SU-DHL-6 (cell line): ENCODE measurements at regions not wholly inside any gene's neighbourhood (a gene's known extent, or its start where the extent isn't known, plus 50 kb on each side); places are given as distances from the start of the nearest gene placed in this dataset.

Experiments used
- H2AFZ ChIP-seq: fragments of 200-600 bp; sonication (generic); 2 replicates; pipeline ENCODE4 v1.6.1; 2014; ENCODE audit warnings: low read depth, mild to moderate bottlenecking, moderate library complexity, mixed read lengths, antibody characterized with exemption, low read length; ENCODE audit not compliant: severe bottlenecking
- H3F3A ChIP-seq: fragments of 200-600 bp; shearing (Covaris generic); 2 replicates; pipeline ENCODE4 v1.6.0; 2016; ENCODE audit warnings: antibody characterized with exemption, mild to moderate bottlenecking; ENCODE audit not compliant: insufficient read depth
- H3K27ac ChIP-seq: fragments of 200-600 bp; sonication (generic); 2 replicates; pipeline ENCODE4 v1.5.1; 2016; ENCODE audit warnings: low read depth, mild to moderate bottlenecking, low read length, moderate library complexity, mixed read lengths
- H3K27me3 ChIP-seq: fragments of 200-600 bp; sonication (generic), shearing (Covaris generic); 2 replicates; pipeline ENCODE4 v1.6.0; 2014; ENCODE audit warnings: mild to moderate bottlenecking, low read length
- H3K36me3 ChIP-seq: fragments of 200-600 bp; sonication (generic); 2 replicates; pipeline ENCODE4 v1.6.1; 2014; ENCODE audit warnings: mild to moderate bottlenecking, low read length, mixed read lengths
- H3K4me2 ChIP-seq: fragments of 300-600, 200-600 bp; shearing (Covaris generic), sonication (generic); 2 replicates; pipeline ENCODE4 v1.6.0; 2014; ENCODE audit warnings: low read length, low read depth, mild to moderate bottlenecking; ENCODE audit not compliant: poor library complexity, severe bottlenecking
- H3K4me3 ChIP-seq: fragments of 200-600 bp; sonication (generic); 2 replicates; pipeline ENCODE4 v1.5.1; 2014; ENCODE audit warnings: antibody characterized with exemption, low read length, mild to moderate bottlenecking, mixed read lengths; ENCODE audit not compliant: insufficient read depth, poor library complexity, severe bottlenecking
- H3K79me2 ChIP-seq: fragments of 200-600 bp; sonication (generic); 2 replicates; pipeline ENCODE4 v1.6.1; 2014; ENCODE audit warnings: mild to moderate bottlenecking, low read length, moderate library complexity; ENCODE audit not compliant: insufficient read depth
- H3K9ac ChIP-seq: fragments of 200-600 bp; sonication (generic); 2 replicates; pipeline ENCODE4 v1.7.0; 2014; ENCODE audit warnings: mild to moderate bottlenecking, low read length
- H3K9me2 ChIP-seq: fragments of 200-600 bp; sonication (generic); replicated peaks from 2 replicates; pipeline ENCODE4 v1.6.1; 2014; ENCODE audit warnings: low read length; ENCODE audit not compliant: insufficient read depth
- H3K9me3 ChIP-seq: fragments of 200-600 bp; sonication (generic); 2 replicates; pipeline ENCODE4 v1.6.1; 2014; ENCODE audit warnings: low read length, mixed read lengths; ENCODE audit not compliant: insufficient read depth
- H4K20me1 ChIP-seq: fragments of 200-600 bp; sonication (generic); 2 replicates; pipeline ENCODE4 v1.6.1; 2014; ENCODE audit warnings: low read depth, mild to moderate bottlenecking, antibody characterized with exemption, low read length, moderate library complexity, mixed read lengths
- EZH2phosphoT487 ChIP-seq: fragments of 200-600 bp; sonication (generic), shearing (Covaris generic); conservative IDR thresholded peaks from 2 replicates; pipeline ENCODE4 v1.6.1; 2018; ENCODE audit warnings: mild to moderate bottlenecking, antibody characterized with exemption, low read length, moderate library complexity, mixed read lengths
- TF ChIP-seq, protein P1 (sequence below): fragments of 200-600 bp; sonication (generic); IDR thresholded peaks from one replicate; pipeline ENCODE4 v1.5.1; 2017; ENCODE audit warnings: antibody characterized with exemption, mild to moderate bottlenecking, low read length, moderate library complexity; ENCODE audit not compliant: insufficient read depth, poor library complexity, severe bottlenecking

DNA sequence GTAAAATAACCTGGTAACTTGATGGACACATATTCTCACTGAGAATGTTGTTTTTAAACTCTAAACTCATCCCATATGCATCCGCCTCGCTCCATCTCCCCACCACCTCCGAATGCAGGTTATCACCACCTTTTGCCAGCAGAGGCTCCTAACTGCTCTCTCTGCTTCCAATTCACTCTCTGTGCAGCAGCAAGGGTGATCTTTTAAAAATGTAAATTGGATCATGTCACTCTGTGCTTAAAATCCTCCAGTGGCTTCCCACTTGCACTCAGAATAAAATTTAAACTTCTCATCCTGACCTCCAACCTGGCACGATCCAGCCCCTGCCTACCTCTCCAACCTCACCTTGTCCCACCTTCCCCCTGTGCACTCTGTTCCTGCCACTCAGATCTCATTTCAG lies 317.2 kb downstream of the ZSWIM6 start:
- Histone ChIP-seq H3K9ac (no peak overlapping the region), H3K27me3 (no peaks in the 10 kb centered on the region), H2AFZ (no peak overlapping the region), H3K9me3 (no peaks in the 10 kb centered on the region), H3K27ac (no peak overlapping the region), H3K4me3 (no peak overlapping the region), H3K79me2 (no peaks in the 10 kb centered on the region), H3F3A (no peaks in the 10 kb centered on the region), H3K9me2 (no peaks in the 10 kb centered on the region), H4K20me1 (no peaks in the 10 kb centered on the region), H3K36me3 (no peaks in the 10 kb centered on the region), H3K4me2 (no peak overlapping the region)
- TF ChIP-seq, protein P1, sequence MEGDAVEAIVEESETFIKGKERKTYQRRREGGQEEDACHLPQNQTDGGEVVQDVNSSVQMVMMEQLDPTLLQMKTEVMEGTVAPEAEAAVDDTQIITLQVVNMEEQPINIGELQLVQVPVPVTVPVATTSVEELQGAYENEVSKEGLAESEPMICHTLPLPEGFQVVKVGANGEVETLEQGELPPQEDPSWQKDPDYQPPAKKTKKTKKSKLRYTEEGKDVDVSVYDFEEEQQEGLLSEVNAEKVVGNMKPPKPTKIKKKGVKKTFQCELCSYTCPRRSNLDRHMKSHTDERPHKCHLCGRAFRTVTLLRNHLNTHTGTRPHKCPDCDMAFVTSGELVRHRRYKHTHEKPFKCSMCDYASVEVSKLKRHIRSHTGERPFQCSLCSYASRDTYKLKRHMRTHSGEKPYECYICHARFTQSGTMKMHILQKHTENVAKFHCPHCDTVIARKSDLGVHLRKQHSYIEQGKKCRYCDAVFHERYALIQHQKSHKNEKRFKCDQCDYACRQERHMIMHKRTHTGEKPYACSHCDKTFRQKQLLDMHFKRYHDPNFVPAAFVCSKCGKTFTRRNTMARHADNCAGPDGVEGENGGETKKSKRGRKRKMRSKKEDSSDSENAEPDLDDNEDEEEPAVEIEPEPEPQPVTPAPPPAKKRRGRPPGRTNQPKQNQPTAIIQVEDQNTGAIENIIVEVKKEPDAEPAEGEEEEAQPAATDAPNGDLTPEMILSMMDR, result no peak
- TF ChIP-seq EZH2phosphoT487, result no peak

DNA sequence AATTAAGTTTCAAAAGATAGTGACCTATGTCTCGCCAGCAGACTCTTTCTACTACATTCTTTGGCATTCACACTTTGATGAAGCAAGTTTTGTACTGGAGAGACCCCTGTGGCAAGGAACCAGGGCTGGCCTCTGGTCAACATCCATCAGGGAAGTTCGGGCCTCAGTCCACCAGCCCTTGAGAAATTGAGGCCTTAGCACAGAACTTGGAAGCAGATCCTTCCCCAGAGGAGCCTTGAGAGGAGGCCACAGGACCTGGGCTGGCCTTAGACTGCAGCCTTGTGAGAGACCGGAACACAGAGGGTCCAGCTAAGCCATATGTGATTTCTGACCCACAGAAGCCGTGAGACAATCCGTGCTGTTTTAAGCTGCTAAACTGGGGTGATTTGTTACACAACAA lies 317.9 kb downstream of the ZSWIM6 start:
- Histone ChIP-seq H3K9me3 (no peaks in the 10 kb centered on the region), H3K27ac (no peak overlapping the region), H3K27me3 (no peaks in the 10 kb centered on the region), H3K9ac (no peak overlapping the region), H3K4me3 (no peak overlapping the region), H3K9me2 (no peaks in the 10 kb centered on the region), H3F3A (no peaks in the 10 kb centered on the region), H3K79me2 (no peaks in the 10 kb centered on the region), H3K36me3 (no peaks in the 10 kb centered on the region), H2AFZ (no peak overlapping the region), H4K20me1 (no peaks in the 10 kb centered on the region), H3K4me2 (no peak overlapping the region)
- TF ChIP-seq, protein P1, result no peak
- no peak for TF ChIP-seq EZH2phosphoT487

DNA sequence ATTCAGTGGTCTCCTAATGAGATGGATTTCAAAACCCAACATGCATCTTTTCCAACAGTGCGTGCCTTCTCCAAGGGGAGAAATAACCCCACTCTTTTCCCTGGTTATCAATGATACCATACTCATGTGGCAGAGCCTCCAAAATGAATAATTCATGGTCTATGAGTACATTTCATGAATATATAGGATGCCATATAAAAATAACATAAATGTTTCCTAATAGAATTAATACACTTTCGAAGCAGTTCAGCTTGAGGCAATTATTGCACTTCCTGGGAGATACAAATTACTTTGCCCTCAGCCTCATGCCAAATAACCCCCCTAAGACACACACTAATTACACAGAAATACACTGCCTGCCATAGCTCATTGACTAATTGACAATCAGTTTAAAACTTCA lies 318.6 kb downstream of the ZSWIM6 start:
- no peaks in the 10 kb centered on the region for H3K79me2 ChIP-seq
- no peak overlapping the region for H3K4me2 ChIP-seq
- no peak overlapping the region for H3K27ac ChIP-seq
- H3F3A ChIP-seq, result no peaks in the 10 kb centered on the region
- no peaks in the 10 kb centered on the region for H4K20me1 ChIP-seq
- no peaks in the 10 kb centered on the region for H3K9me2 ChIP-seq
- H3K9me3 ChIP-seq, result no peaks in the 10 kb centered on the region
- TF ChIP-seq, protein P1, result no peak
- TF ChIP-seq EZH2phosphoT487, result no peak
- H3K36me3 ChIP-seq, result no peaks in the 10 kb centered on the region
- no peak overlapping the region for H3K9ac ChIP-seq
- H3K27me3 ChIP-seq, result no peaks in the 10 kb centered on the region
- H3K4me3 ChIP-seq, result no peak overlapping the region
- no peak overlapping the region for H2AFZ ChIP-seq
